IMR-90 (cell line): ENCODE measurements at regions not wholly inside any gene's neighbourhood (a gene's known extent, or its start where the extent isn't known, plus 50 kb on each side); places are given as distances from the start of the nearest gene placed in this dataset.

Experiments used
- ATAC-seq: fragments of 200-7000 bp; cut with Tn5 transposase; 2 replicates; pipeline ENCODE4 v1.9.1; 2020; ENCODE audit warnings: low read depth, mild to moderate bottlenecking, moderate library complexity
- BruUV-seq: library from RNA; stranded (reverse); fragments of 400-500 nt; replicated peaks from 2 replicates; lab custom pipeline; 2021; lab: Mats Ljungman, UMichigan
- CTCF ChIA-PET: fragments of 300-600 bp; formaldehyde crosslinking; extraction: SDS; loops from one replicate; lab custom pipeline; 2021; ENCODE audit warnings: antibody characterized with exemption; lab: Yijun Ruan, JAX
- POLR2A ChIA-PET: fragments of 300-600 bp; sonication (Branson Sonifier 250); formaldehyde crosslinking; loops from one replicate; lab custom pipeline; 2022; ENCODE audit warnings: antibody characterized with exemption; ENCODE audit not compliant: unreplicated experiment; lab: Charles Lee
- DNase-seq: peaks from one replicate; pipeline ENCODE4 v3.0.0; 2013
- H2AFZ ChIP-seq: replicated peaks from 2 replicates; pipeline ENCODE3; 2013; ENCODE audit warnings: low read length, mild to moderate bottlenecking; ENCODE audit not compliant: poor library complexity
- H2AK5ac ChIP-seq: 2 replicates; pipeline ENCODE4 v1.6.1; 2013; ENCODE audit warnings: low read depth, low read length, inconsistent platforms
- H2AK9ac ChIP-seq: replicated peaks from 2 replicates; pipeline ENCODE3; 2013; ENCODE audit warnings: mild to moderate bottlenecking, low read depth, low read length, moderate library complexity; ENCODE audit not compliant: poor library complexity
- H2BK120ac ChIP-seq: 2 replicates; pipeline ENCODE4 v1.6.1; 2013; ENCODE audit warnings: low read depth, low read length, inconsistent platforms
- H2BK15ac ChIP-seq: 3 replicates; pipeline ENCODE4 v1.6.1; 2013; ENCODE audit warnings: low read depth, low read length, inconsistent platforms
- H2BK20ac ChIP-seq: 2 replicates; pipeline ENCODE4 v1.6.1; 2013; ENCODE audit warnings: low read depth, mild to moderate bottlenecking, inconsistent platforms, low read length, moderate library complexity
- H2BK5ac ChIP-seq: 2 replicates; pipeline ENCODE4 v1.6.1; 2013; ENCODE audit warnings: mild to moderate bottlenecking, low read depth, low read length, inconsistent platforms; ENCODE audit not compliant: poor library complexity, severe bottlenecking
- H3K14ac ChIP-seq: replicated peaks from 2 replicates; pipeline ENCODE4 v1.6.1; 2013; ENCODE audit warnings: low read depth, low read length, inconsistent platforms
- H3K18ac ChIP-seq: 2 replicates; pipeline ENCODE4 v1.6.1; 2013; ENCODE audit warnings: low read depth, low read length, control low read depth
- H3K23ac ChIP-seq: 2 replicates; pipeline ENCODE4 v1.6.1; 2013; ENCODE audit warnings: low read depth, low read length, inconsistent platforms
- H3K27ac ChIP-seq: 2 replicates; pipeline ENCODE4 v1.5.1; 2013; ENCODE audit warnings: mild to moderate bottlenecking, control low read depth, low read length; ENCODE audit not compliant: insufficient read depth
- H3K27me3 ChIP-seq: 2 replicates; pipeline ENCODE4 v1.6.1; 2013; ENCODE audit warnings: low read length; ENCODE audit not compliant: control insufficient read depth, insufficient read depth
- H3K36me3 ChIP-seq: 2 replicates; pipeline ENCODE4 v1.6.1; 2013; ENCODE audit warnings: low read length, mixed read lengths; ENCODE audit not compliant: control insufficient read depth, insufficient read depth
- H3K4ac ChIP-seq: 2 replicates; pipeline ENCODE4 v1.6.1; 2013; ENCODE audit warnings: low read depth, low read length, inconsistent platforms
- H3K4me1 ChIP-seq: 2 replicates; pipeline ENCODE4 v1.6.1; 2013; ENCODE audit warnings: low read length, mixed read lengths; ENCODE audit not compliant: control insufficient read depth, insufficient read depth
- H3K4me2 ChIP-seq: 2 replicates; pipeline ENCODE4 v1.6.1; 2013; ENCODE audit warnings: low read depth, mild to moderate bottlenecking, control low read depth, low read length, moderate library complexity
- H3K4me3 ChIP-seq: 2 replicates; pipeline ENCODE4 v1.5.1; 2013; ENCODE audit warnings: low read depth, mild to moderate bottlenecking, control low read depth, low read length, moderate library complexity; ENCODE audit not compliant: insufficient read depth
- H3K56ac ChIP-seq: 2 replicates; pipeline ENCODE4 v1.6.1; 2013; ENCODE audit warnings: low read length, inconsistent platforms; ENCODE audit not compliant: insufficient read depth; ENCODE audit errors: extremely low read depth
- H3K79me1 ChIP-seq, 2 experiments: 2 replicates each; pipeline ENCODE4 v1.6.1; 2013; ENCODE audit warnings: low read length in 2 of 2, inconsistent platforms in 1 of 2, low read depth in 1 of 2
- H3K9ac ChIP-seq: 2 replicates; pipeline ENCODE4 v1.6.1; 2013; ENCODE audit warnings: low read depth, low read length, control low read depth
- H3K9me1 ChIP-seq: 2 replicates; pipeline ENCODE4 v1.6.1; 2013; ENCODE audit warnings: low read length, inconsistent platforms; ENCODE audit not compliant: insufficient read depth
- H3K9me3 ChIP-seq: 2 replicates; pipeline ENCODE4 v1.6.1; 2013; ENCODE audit warnings: low read length; ENCODE audit not compliant: control insufficient read depth, insufficient read depth
- H4K20me1 ChIP-seq: 2 replicates; pipeline ENCODE4 v1.6.1; 2013; ENCODE audit warnings: low read length, inconsistent platforms; ENCODE audit not compliant: insufficient read depth
- H4K5ac ChIP-seq: 2 replicates; pipeline ENCODE4 v1.6.1; 2013; ENCODE audit warnings: mild to moderate bottlenecking, low read depth, low read length, control low read depth
- H4K8ac ChIP-seq, 2 experiments: 2 replicates each; pipeline ENCODE4 v1.6.1; 2013; ENCODE audit warnings: low read depth in 2 of 2, low read length in 2 of 2, control low read depth in 1 of 2, inconsistent platforms in 1 of 2
- H4K91ac ChIP-seq: 2 replicates; pipeline ENCODE4 v1.6.1; 2013; ENCODE audit warnings: low read depth, low read length, inconsistent platforms; ENCODE audit not compliant: insufficient read depth
- CTCF ChIP-seq: conservative IDR thresholded peaks from 2 replicates; pipeline ENCODE4 v1.5.1; 2012; ENCODE audit warnings: mild to moderate bottlenecking, low read depth, low read length, improper control_type of control experiment
- MXI1 ChIP-seq: IDR thresholded peaks from 2 replicates; pipeline ENCODE4 v1.6.1; 2012; ENCODE audit warnings: low read depth, mild to moderate bottlenecking, low read length, moderate library complexity, borderline replicate concordance
- POLR2A ChIP-seq: IDR thresholded peaks from 2 replicates; pipeline ENCODE4 v1.6.1; 2012; ENCODE audit warnings: mild to moderate bottlenecking, low read depth, low read length
- RAD21 ChIP-seq: IDR thresholded peaks from 2 replicates; pipeline ENCODE4 v1.6.1; 2012; ENCODE audit warnings: low read length, improper control_type of control experiment
- RCOR1 ChIP-seq: IDR thresholded peaks from 2 replicates; pipeline ENCODE4 v1.6.1; 2012; ENCODE audit warnings: mild to moderate bottlenecking, low read length, improper control_type of control experiment; ENCODE audit not compliant: insufficient replicate concordance
- SMC3 ChIP-seq: fragments of 150-350 bp; IDR thresholded peaks from 2 replicates; pipeline ENCODE4 v1.6.1; 2016; ENCODE audit warnings: low read depth, mild to moderate bottlenecking, antibody characterized with exemption, low read length, moderate library complexity
- USF2 ChIP-seq: fragments of 150-350 bp; IDR thresholded peaks from 2 replicates; pipeline ENCODE4 v1.6.1; 2017; ENCODE audit warnings: mild to moderate bottlenecking, antibody characterized with exemption, low read length, low read depth
- WGBS, 2 experiments: methylation state at CpG; one replicate each; pipeline versions ENCODE4 v1.1.5 to v1.1.7; 2013; ENCODE audit warnings: missing lambda C conversion rate in 2 of 2; ENCODE audit not compliant: insufficient read length in 1 of 2; ENCODE audit errors: extremely low coverage in 2 of 2; 5-methylcytosine and 5-hydroxymethylcytosine counted together
- dilution Hi-C: fragments of 300-500 bp; cut with HindIII; formaldehyde crosslinking; loops from one replicate; pipeline ENCODE4 v1.14.3; 2018; ENCODE audit warnings: low sequenced_read_pairs; ENCODE audit not compliant: unreplicated experiment
- in situ Hi-C: fragments of 300-500 bp; cut with MboI; formaldehyde crosslinking; loops from 3 replicates; pipeline ENCODE4 v1.14.3; 2019; ENCODE audit warnings: low sequenced_read_pairs, inconsistent platforms, mixed read lengths
- intact Hi-C: fragments of 100-400 bp; cut with micrococcal nuclease; formaldehyde crosslinking; loops from 2 replicates; pipeline ENCODE4 v1.10.0; 2022

- POLR2A ChIA-PET: no interaction called here
- intact Hi-C loops: no loop called here
- H4K8ac ChIP-seq: no peak overlapping the region
- no peak overlapping the region for H2BK120ac ChIP-seq
- no peaks in the 10 kb centered on the region for H3K36me3 ChIP-seq
- H3K18ac ChIP-seq: no peak overlapping the region
- no peak overlapping the region for H3K9ac ChIP-seq
- dilution Hi-C loops: no loop called here
- no peak overlapping the region for H2BK20ac ChIP-seq
- H3K9me1 ChIP-seq: no peaks in the 10 kb centered on the region
- CTCF ChIA-PET: interaction anchor here (0.8 kb wide), 1 partner anchor 11 kb away, joined by 3 read pairs; no protein-coding TSS in a partner anchor
- no TSS peak for BruUV-seq
- H3K79me1 ChIP-seq: no peaks in the 10 kb centered on the region
- TF ChIP-seq SMC3 (no peak), RCOR1 (no peak), POLR2A (no peak), CTCF (no peak), USF2 (no peak), RAD21 (no peak), MXI1 (no peak)
- H2BK5ac ChIP-seq: no peak overlapping the region
- no peak overlapping the region for H2AK5ac ChIP-seq
- no peak overlapping the region for H3K56ac ChIP-seq
- H3K23ac ChIP-seq: no peak overlapping the region
- H3K27ac ChIP-seq: no peak overlapping the region
- no peak overlapping the region for H2AFZ ChIP-seq
- no peaks in the 10 kb centered on the region for H3K4me1 ChIP-seq
- H3K4me3 ChIP-seq: no peak overlapping the region
- H3K9me3 ChIP-seq: no peaks in the 10 kb centered on the region
- no peaks in the 10 kb centered on the region for H4K20me1 ChIP-seq
- in situ Hi-C loops: no loop called here
- ATAC-seq (no peak), DNase-seq (no peak)
- no peak overlapping the region for H4K91ac ChIP-seq
- H3K27me3 ChIP-seq: no peaks in the 10 kb centered on the region
- H3K14ac ChIP-seq: no peak overlapping the region
- H4K5ac ChIP-seq: no peak overlapping the region
- WGBS, 2 experiments: no CpG with 5 or more reads among the region's 2 CpGs
- H2BK15ac ChIP-seq: no peak overlapping the region
- H2AK9ac ChIP-seq: no peak overlapping the region
- H3K4ac ChIP-seq: no peak overlapping the region
- H3K4me2 ChIP-seq: no peak overlapping the region
Observed at GRCh38 chr1:101508913-101509312, 272.1 kb downstream of the S1PR1 start.
